ENCODE measurements at regions not wholly inside any gene's neighbourhood (a gene's known extent, or its start where the extent isn't known, plus 50 kb on each side); places are given as distances from the start of the nearest gene placed in this dataset.
"Not testable (repeated sequence)": the region's sequence is repeated elsewhere in the genome, so short reads cannot be mapped to it uniquely, and the experiment has no call there.

DNA sequence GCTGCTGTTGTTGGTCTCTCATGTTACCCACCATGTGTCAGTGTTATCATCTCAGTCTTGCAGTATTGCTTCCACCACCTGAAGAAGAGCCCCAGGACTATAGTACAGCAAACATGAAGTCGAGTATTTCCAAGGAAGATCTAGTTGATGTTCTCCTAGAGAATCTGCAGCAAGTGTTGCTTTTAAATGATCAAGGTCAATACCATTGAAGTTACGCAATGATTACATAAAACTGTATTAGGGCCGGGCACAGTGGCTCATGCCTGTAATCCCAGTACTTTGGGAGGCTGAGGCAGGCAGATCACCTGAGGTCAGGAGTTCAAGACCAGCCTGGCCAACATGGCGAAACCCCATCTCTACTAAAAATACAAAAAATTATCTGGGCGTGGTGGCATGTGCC, 173.9 kb downstream of the TJP1 start:
- not testable (repeated sequence) for H3K27me3 ChIP-seq (ENCODE audit: insufficient read depth, insufficient read length)

DNA sequence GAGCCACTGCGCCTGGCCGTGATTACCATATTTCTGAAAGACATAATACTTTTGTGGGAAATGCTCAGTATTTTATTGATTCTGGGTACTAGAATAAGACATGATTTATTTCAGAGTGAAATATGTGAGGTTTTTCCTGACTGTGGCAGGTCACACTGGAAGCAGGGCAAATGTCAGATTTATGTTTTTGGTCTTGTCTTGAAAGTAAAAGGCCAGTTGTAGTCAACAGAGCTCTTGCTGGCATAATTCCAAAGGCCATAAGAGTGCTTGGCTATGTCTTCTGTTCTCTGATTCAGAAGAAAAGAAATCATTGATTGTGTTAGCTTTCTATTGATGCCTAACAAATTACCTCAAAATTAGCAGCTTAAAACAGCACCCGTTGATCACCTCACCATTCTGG, 176.4 kb downstream of the TJP1 start:
- Histone ChIP-seq H3K9ac (ENCODE audit: insufficient read length, low read depth) (no peak overlapping the region), H3K36me3 (ENCODE audit: insufficient read depth, insufficient read length, low read length) (no peaks in the 10 kb centered on the region), H3K4me3 (ENCODE audit: insufficient read length, low read depth) (no peak overlapping the region), H3K9me3 (ENCODE audit: insufficient read depth, low read length) (peaks cover 16% of the 10 kb centered on the region; the same call in 1 of the 2 replicates), H3K4me1 (ENCODE audit: insufficient read depth, insufficient read length) (no peaks in the 10 kb centered on the region), H3K27me3 (ENCODE audit: insufficient read depth, insufficient read length) (no peaks in the 10 kb centered on the region)
- TF ChIP-seq SUZ12 (IDR thresholded peaks at IDR 0.05; ENCODE audit: extremely low read depth, insufficient read depth, insufficient read length) (no peak), YY1 (IDR thresholded peaks at IDR 0.05; ENCODE audit: insufficient read depth, insufficient read length) (no peak), ZNF274 (IDR thresholded peaks at IDR 0.05; ENCODE audit: low read depth, low read length) (no peak)
- no peak for DNase-seq (ENCODE audit: low read depth, low spot score)

More for the DNA sequence above, 173.9 kb downstream of the TJP1 start:
- DNase-seq (ENCODE audit: low read depth, low spot score); H3K4me3 ChIP-seq (ENCODE audit: insufficient read length, low read depth); H3K4me1 ChIP-seq (ENCODE audit: insufficient read depth, insufficient read length); H3K36me3 ChIP-seq (ENCODE audit: insufficient read depth, insufficient read length, low read length); H3K9ac ChIP-seq (ENCODE audit: insufficient read length, low read depth): not testable (repeated sequence)
- peaks cover 38% of the 10 kb centered on the region; the same call in 1 of the 2 replicates for H3K9me3 ChIP-seq (ENCODE audit: insufficient read depth, low read length)

DNA sequence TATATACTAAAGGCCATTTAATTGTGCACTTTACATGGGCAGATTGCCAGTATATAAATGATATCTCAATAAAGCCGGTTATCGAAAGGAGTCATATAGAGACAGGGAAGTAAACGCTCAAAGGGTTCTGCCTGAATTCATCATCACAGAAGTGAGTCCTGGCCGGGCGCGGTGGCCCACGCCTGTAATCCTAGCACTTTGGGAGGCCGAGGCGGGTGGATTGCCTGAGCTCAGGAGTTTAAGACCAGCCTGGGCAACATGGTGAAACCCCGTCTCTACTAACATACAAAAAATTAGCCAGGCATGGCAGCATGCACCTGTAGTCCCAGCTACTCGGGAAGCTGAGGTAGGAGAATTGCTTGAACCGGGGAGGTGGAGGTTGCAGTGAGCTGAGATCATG, 177.9 kb downstream of the TJP1 start:
- H3K27me3 ChIP-seq (ENCODE audit: insufficient read depth, insufficient read length); DNase-seq (ENCODE audit: low read depth, low spot score); H3K4me3 ChIP-seq (ENCODE audit: insufficient read length, low read depth); H3K36me3 ChIP-seq (ENCODE audit: insufficient read depth, insufficient read length, low read length); H3K4me1 ChIP-seq (ENCODE audit: insufficient read depth, insufficient read length); H3K9ac ChIP-seq (ENCODE audit: insufficient read length, low read depth): not testable (repeated sequence)
- peaks cover 16% of the 10 kb centered on the region; the same call in 1 of the 2 replicates for H3K9me3 ChIP-seq (ENCODE audit: insufficient read depth, low read length)

DNA sequence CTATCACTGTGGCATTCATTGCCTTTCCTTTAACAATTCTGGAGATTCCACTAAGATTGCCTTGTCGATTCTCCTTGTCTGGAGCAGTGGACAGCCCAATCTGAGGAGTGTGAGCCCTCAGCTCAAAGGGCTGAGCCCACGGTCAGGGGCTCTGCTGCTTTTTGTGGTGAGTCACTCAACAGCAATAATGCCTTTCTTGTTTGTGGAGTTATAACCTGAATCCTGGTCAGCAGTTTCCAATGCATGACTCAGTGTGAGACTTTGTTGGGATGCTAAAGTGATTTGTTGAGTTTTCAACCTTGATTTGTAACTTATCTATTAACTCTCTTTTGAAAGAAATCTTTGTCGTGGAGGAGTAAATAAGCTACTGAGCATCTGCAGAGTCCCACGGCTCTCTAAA, 183.5 kb downstream of the TJP1 start:
- Histone ChIP-seq H3K4me1 (ENCODE audit: insufficient read depth, insufficient read length) (no peaks in the 10 kb centered on the region), H3K36me3 (ENCODE audit: insufficient read depth, insufficient read length, low read length) (no peaks in the 10 kb centered on the region), H3K9ac (ENCODE audit: insufficient read length, low read depth) (no peak overlapping the region), H3K4me3 (ENCODE audit: insufficient read length, low read depth) (no peak overlapping the region), H3K27me3 (ENCODE audit: insufficient read depth, insufficient read length) (no peaks in the 10 kb centered on the region), H3K9me3 (ENCODE audit: insufficient read depth, low read length) (no peaks in the 10 kb centered on the region)
- TF ChIP-seq YY1 (IDR thresholded peaks at IDR 0.05; ENCODE audit: insufficient read depth, insufficient read length) (no peak), ZNF274 (IDR thresholded peaks at IDR 0.05; ENCODE audit: low read depth, low read length) (no peak), SUZ12 (IDR thresholded peaks at IDR 0.05; ENCODE audit: extremely low read depth, insufficient read depth, insufficient read length) (no peak)
- no peak for DNase-seq (ENCODE audit: low read depth, low spot score)

DNA sequence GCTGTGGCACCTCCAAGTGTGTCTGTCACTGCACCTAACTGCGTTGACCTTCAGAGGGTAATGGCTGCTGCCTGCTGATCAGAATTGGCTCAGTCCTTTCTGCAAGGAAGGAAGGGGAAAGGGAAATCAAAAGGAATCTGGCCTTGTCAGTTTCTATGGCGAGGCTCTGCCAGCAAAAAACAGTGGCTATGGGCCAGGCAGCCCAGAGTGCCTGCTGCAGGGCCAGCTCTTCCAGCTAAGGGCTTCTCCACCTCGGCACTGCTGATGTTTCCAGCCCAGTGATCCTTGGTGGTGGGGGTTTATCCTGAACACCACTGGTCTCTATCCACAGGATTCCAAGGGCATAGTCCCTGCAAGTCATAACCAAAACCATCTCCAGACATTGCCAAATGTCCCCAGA, 184.3 kb downstream of the TJP1 start:
- H3K36me3 ChIP-seq (ENCODE audit: insufficient read depth, insufficient read length, low read length) = no peaks in the 10 kb centered on the region
- no peak for DNase-seq (ENCODE audit: low read depth, low spot score)
- no peaks in the 10 kb centered on the region for H3K27me3 ChIP-seq (ENCODE audit: insufficient read depth, insufficient read length)
- no peak overlapping the region for H3K4me3 ChIP-seq (ENCODE audit: insufficient read length, low read depth)
- no peak for TF ChIP-seq ZNF274 (IDR thresholded peaks at IDR 0.05; ENCODE audit: low read depth, low read length)
- TF ChIP-seq SUZ12 (IDR thresholded peaks at IDR 0.05; ENCODE audit: extremely low read depth, insufficient read depth, insufficient read length) = no peak
- no peak for TF ChIP-seq YY1 (IDR thresholded peaks at IDR 0.05; ENCODE audit: insufficient read depth, insufficient read length)
- H3K4me1 ChIP-seq (ENCODE audit: insufficient read depth, insufficient read length) = no peaks in the 10 kb centered on the region
- H3K9ac ChIP-seq (ENCODE audit: insufficient read length, low read depth) = no peak overlapping the region
- no peaks in the 10 kb centered on the region for H3K9me3 ChIP-seq (ENCODE audit: insufficient read depth, low read length)

DNA sequence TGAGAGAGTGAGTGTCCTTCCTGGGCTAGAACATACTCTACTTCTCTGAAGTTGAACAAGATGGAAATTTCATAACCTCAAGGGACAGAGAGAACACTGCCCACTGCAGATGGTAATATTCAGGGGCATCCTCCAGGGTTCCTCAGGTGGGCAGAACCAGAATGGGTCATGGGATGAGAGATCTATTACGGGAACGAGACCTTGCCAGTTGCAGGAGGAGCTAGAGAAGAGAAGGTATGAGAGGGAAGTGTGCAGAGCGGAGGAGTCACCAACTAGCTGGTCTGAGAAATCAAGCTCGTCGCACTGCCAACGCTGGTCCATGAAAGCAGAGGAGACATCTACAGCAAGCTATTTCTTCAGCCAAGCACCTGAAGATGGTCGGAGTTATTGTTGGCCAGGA, 184.7 kb downstream of the TJP1 start:
- H3K4me1 ChIP-seq (ENCODE audit: insufficient read depth, insufficient read length) = no peaks in the 10 kb centered on the region
- TF ChIP-seq ZNF274 (IDR thresholded peaks at IDR 0.05; ENCODE audit: low read depth, low read length) = no peak
- TF ChIP-seq YY1 (IDR thresholded peaks at IDR 0.05; ENCODE audit: insufficient read depth, insufficient read length) = no peak
- TF ChIP-seq SUZ12 (IDR thresholded peaks at IDR 0.05; ENCODE audit: extremely low read depth, insufficient read depth, insufficient read length) = no peak
- H3K36me3 ChIP-seq (ENCODE audit: insufficient read depth, insufficient read length, low read length) = no peaks in the 10 kb centered on the region
- no peak overlapping the region for H3K9ac ChIP-seq (ENCODE audit: insufficient read length, low read depth)
- H3K9me3 ChIP-seq (ENCODE audit: insufficient read depth, low read length) = no peaks in the 10 kb centered on the region
- no peak overlapping the region for H3K4me3 ChIP-seq (ENCODE audit: insufficient read length, low read depth)
- DNase-seq (ENCODE audit: low read depth, low spot score) = no peak
- H3K27me3 ChIP-seq (ENCODE audit: insufficient read depth, insufficient read length) = no peaks in the 10 kb centered on the region

DNA sequence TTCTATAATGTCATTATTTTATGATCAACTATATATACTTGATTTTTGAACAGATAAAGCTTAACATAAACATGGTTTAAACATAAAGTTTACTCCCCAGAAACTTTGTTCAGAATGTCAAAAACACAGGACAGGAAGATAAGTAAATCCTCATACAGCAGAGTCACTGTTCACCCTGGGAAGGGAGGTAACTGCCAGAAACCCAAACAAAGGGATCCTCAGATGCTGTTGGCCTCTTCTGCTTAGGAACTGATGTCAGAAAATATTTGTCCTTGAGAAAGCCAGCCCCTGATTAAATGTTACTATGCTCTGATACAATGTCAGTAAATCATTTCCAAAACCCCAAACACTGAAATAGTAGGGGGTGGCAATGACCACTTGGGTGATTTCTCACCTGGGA, 185.3 kb downstream of the TJP1 start:
- no peak for DNase-seq (ENCODE audit: low read depth, low spot score)
- no peaks in the 10 kb centered on the region for H3K9me3 ChIP-seq (ENCODE audit: insufficient read depth, low read length)
- no peak overlapping the region for H3K4me3 ChIP-seq (ENCODE audit: insufficient read length, low read depth)
- H3K9ac ChIP-seq (ENCODE audit: insufficient read length, low read depth) = no peak overlapping the region
- TF ChIP-seq YY1 (IDR thresholded peaks at IDR 0.05; ENCODE audit: insufficient read depth, insufficient read length) (no peak), SUZ12 (IDR thresholded peaks at IDR 0.05; ENCODE audit: extremely low read depth, insufficient read depth, insufficient read length) (no peak), ZNF274 (IDR thresholded peaks at IDR 0.05; ENCODE audit: low read depth, low read length) (no peak)
- H3K4me1 ChIP-seq (ENCODE audit: insufficient read depth, insufficient read length) = no peaks in the 10 kb centered on the region
- no peaks in the 10 kb centered on the region for H3K27me3 ChIP-seq (ENCODE audit: insufficient read depth, insufficient read length)
- H3K36me3 ChIP-seq (ENCODE audit: insufficient read depth, insufficient read length, low read length) = no peaks in the 10 kb centered on the region

DNA sequence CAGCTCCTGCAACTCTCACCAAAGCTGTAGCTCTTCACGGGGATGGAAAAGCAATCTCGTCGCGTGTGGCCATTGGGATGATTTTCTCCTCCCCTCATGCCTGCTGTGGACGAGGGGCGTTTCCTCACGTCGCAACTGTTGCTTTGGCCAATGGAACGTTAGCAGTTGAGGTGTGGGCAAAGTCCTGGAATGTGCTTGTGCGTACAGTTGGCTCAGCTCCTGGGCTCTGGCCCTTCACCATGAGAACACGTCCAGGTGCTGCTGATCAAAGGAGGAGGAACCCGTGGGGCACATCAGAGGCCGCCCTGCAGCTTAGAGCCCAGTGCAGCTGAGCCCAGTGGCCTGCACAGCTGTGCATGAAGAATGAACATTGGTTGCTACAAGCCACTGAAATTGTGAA, 186.1 kb downstream of the TJP1 start:
- H3K27me3 ChIP-seq (ENCODE audit: insufficient read depth, insufficient read length) = no peaks in the 10 kb centered on the region
- H3K9me3 ChIP-seq (ENCODE audit: insufficient read depth, low read length) = no peaks in the 10 kb centered on the region
- TF ChIP-seq SUZ12 (IDR thresholded peaks at IDR 0.05; ENCODE audit: extremely low read depth, insufficient read depth, insufficient read length) (no peak), YY1 (IDR thresholded peaks at IDR 0.05; ENCODE audit: insufficient read depth, insufficient read length) (no peak), ZNF274 (IDR thresholded peaks at IDR 0.05; ENCODE audit: low read depth, low read length) (no peak)
- H3K36me3 ChIP-seq (ENCODE audit: insufficient read depth, insufficient read length, low read length) = no peaks in the 10 kb centered on the region
- H3K4me1 ChIP-seq (ENCODE audit: insufficient read depth, insufficient read length) = no peaks in the 10 kb centered on the region
- no peak for DNase-seq (ENCODE audit: low read depth, low spot score)
- H3K9ac ChIP-seq (ENCODE audit: insufficient read length, low read depth) = no peak overlapping the region
- H3K4me3 ChIP-seq (ENCODE audit: insufficient read length, low read depth) = no peak overlapping the region

All from NT2/D1 (cell line).